ENCODE measurements at regions not wholly inside any gene's neighbourhood (a gene's known extent, or its start where the extent isn't known, plus 50 kb on each side); places are given as distances from the start of the nearest gene placed in this dataset.

- no peaks in the 10 kb centered on the region for H3K4me1 ChIP-seq
- no peak overlapping the region for H3K4me3 ChIP-seq
- no peaks in the 10 kb centered on the region for H3K36me3 ChIP-seq
- no peak for DNase-seq (ENCODE audit: low spot score in 2 of 2)
- no peak overlapping the region for H3K27ac ChIP-seq
- intact Hi-C loops (cut with DNase I; ENCODE audit: low total_unique reads): no loop called here
- H3K27me3 ChIP-seq: no peaks in the 10 kb centered on the region
- H3K9me3 ChIP-seq: no peaks in the 10 kb centered on the region
- no peak for TF ChIP-seq POLR2A (IDR thresholded peaks at IDR 0.05)
- no peak for TF ChIP-seq POLR2AphosphoS5 (IDR thresholded peaks at IDR 0.05)
- TF ChIP-seq, protein P1, sequence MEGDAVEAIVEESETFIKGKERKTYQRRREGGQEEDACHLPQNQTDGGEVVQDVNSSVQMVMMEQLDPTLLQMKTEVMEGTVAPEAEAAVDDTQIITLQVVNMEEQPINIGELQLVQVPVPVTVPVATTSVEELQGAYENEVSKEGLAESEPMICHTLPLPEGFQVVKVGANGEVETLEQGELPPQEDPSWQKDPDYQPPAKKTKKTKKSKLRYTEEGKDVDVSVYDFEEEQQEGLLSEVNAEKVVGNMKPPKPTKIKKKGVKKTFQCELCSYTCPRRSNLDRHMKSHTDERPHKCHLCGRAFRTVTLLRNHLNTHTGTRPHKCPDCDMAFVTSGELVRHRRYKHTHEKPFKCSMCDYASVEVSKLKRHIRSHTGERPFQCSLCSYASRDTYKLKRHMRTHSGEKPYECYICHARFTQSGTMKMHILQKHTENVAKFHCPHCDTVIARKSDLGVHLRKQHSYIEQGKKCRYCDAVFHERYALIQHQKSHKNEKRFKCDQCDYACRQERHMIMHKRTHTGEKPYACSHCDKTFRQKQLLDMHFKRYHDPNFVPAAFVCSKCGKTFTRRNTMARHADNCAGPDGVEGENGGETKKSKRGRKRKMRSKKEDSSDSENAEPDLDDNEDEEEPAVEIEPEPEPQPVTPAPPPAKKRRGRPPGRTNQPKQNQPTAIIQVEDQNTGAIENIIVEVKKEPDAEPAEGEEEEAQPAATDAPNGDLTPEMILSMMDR (IDR thresholded peaks at IDR 0.05): no peak
Measured at GRCh38 chr2:15753811-15754702, 162.4 kb downstream of the DDX1 start.

DNA sequence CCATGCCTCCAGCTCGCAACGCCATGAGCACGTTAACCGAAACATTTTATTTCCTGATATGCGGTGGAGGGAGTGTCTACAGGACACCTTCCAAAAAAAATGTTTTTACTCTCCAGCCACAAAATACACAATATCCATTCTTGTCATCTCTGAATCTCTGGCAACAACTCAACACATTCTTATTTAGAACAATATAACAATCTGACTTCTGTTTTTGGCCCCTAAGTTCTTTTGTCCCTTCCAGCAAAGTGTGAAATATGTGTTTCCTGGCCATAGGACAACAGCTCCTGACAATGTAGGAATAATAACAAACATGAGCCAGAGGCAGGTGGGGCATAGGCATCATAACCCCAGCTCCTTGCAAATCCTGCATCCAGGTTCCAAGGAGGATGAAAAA lies 163.0 kb downstream of the DDX1 start:
- Histone ChIP-seq H3K9me3 (no peaks in the 10 kb centered on the region), H3K27me3 (no peaks in the 10 kb centered on the region), H3K4me1 (no peaks in the 10 kb centered on the region), H3K27ac (no peak overlapping the region), H3K36me3 (no peaks in the 10 kb centered on the region), H3K4me3 (no peak overlapping the region)
- DNase-seq (ENCODE audit: low spot score in 2 of 2): no peak
- intact Hi-C loops (cut with DNase I; ENCODE audit: low total_unique reads): no loop called here
- no peak for TF ChIP-seq POLR2AphosphoS5 (IDR thresholded peaks at IDR 0.05)
- TF ChIP-seq POLR2A (IDR thresholded peaks at IDR 0.05): no peak
- TF ChIP-seq, protein P1 (IDR thresholded peaks at IDR 0.05): no peak

DNA sequence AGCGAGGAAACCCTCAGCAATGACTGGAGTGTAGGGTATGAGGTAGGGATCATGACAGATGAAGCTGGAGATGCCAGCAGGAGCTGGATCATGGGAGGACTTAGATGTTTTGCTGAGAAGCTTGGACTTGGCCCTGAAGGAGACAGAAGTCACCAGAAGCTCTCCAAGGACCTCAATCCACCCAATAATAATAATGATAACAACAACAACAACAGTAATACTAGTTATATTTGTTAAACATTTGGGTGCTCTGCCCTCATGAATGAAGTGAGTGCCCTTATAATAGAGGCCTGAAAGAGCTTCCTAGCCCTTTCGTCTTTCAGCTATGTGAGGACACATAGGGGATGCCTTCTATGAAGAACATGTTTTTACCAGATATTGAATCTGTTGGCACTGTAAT lies 163.9 kb downstream of the DDX1 start:
- Histone ChIP-seq H3K9me3 (no peaks in the 10 kb centered on the region), H3K27ac (no peak overlapping the region), H3K27me3 (no peaks in the 10 kb centered on the region), H3K4me3 (no peak overlapping the region), H3K36me3 (no peaks in the 10 kb centered on the region), H3K4me1 (no peaks in the 10 kb centered on the region)
- intact Hi-C loops (cut with DNase I; ENCODE audit: low total_unique reads): no loop called here
- no peak for DNase-seq (ENCODE audit: low spot score in 2 of 2)
- TF ChIP-seq, protein P1 (IDR thresholded peaks at IDR 0.05): no peak
- TF ChIP-seq POLR2AphosphoS5 (IDR thresholded peaks at IDR 0.05) (no peak), POLR2A (IDR thresholded peaks at IDR 0.05) (no peak)

DNA sequence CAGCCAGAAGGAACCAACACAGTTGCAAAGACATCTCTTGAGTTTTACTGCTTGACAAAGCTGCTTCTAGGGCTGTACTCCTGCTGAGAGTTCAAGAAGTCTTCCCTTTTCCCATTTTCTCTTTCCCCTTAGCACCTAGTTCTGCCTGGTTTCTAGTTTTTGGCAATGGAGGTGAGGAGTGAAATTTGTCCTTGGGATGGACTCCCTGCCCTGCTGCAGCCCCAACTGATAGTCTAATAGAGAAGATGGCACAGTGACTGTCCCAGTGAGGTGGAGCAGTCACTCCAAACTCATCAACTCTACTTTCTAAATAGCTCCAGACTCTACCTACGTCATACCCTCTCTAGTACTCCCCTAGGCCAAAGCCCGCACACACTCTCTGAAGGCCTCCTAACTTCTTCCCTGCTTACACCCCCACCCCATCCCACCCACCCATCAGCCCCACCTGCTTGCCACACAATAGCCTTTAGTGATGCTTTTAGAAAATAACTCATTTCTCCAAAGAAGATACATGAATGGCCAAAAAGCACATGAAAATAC lies 164.4 kb downstream of the DDX1 start:
- TF ChIP-seq, protein P1 (IDR thresholded peaks at IDR 0.05): no peak
- no peak for TF ChIP-seq POLR2AphosphoS5 (IDR thresholded peaks at IDR 0.05)
- no peak for TF ChIP-seq POLR2A (IDR thresholded peaks at IDR 0.05)
- H3K27ac ChIP-seq: no peak overlapping the region
- H3K4me3 ChIP-seq: no peak overlapping the region
- H3K27me3 ChIP-seq: no peaks in the 10 kb centered on the region
- no peaks in the 10 kb centered on the region for H3K4me1 ChIP-seq
- DNase-seq (ENCODE audit: low spot score in 2 of 2): no peak
- H3K9me3 ChIP-seq: no peaks in the 10 kb centered on the region
- H3K36me3 ChIP-seq: no peaks in the 10 kb centered on the region
- intact Hi-C loops (cut with DNase I; ENCODE audit: low total_unique reads): no loop called here
